SK-N-SH (cell line): ENCODE measurements at regions not wholly inside any gene's neighbourhood (a gene's known extent, or its start where the extent isn't known, plus 50 kb on each side); places are given as distances from the start of the nearest gene placed in this dataset.

ENCODE experiments used
- CTCF ChIA-PET: fragments of 300-600, 350-600 bp; formaldehyde crosslinking; extraction: SDS; loops from one replicate; lab custom pipeline; 2021; lab: Yijun Ruan, JAX
- POLR2A ChIA-PET: fragments of 350-600 bp; sonication (Branson Sonifier 250); formaldehyde crosslinking; extraction: SDS; loops from one replicate; lab custom pipeline; 2020; ENCODE audit warnings: antibody characterized with exemption, inconsistent platforms; lab: Yijun Ruan, JAX
- DNase-seq: peaks from one replicate; pipeline ENCODE4 v3.0.0; 2012
- H2AFZ ChIP-seq: fragments of 200-600 bp; sonication (generic); 2 replicates; pipeline ENCODE4 v1.8.1; 2016; ENCODE audit warnings: antibody characterized with exemption, mild to moderate bottlenecking, low read depth
- H3F3A ChIP-seq: fragments of 200-600 bp; sonication (generic); replicated peaks from 2 replicates; pipeline ENCODE3; 2016; ENCODE audit warnings: antibody characterized with exemption, mild to moderate bottlenecking; ENCODE audit not compliant: insufficient read depth
- H3K27ac ChIP-seq, 2 experiments: fragments of 200-500 bp in 1 of 2; fragments of 200-600 bp in 1 of 2; sonication (Bioruptor generic) in 1 of 2; sonication (generic), shearing (Covaris generic) in 1 of 2; 2 replicates each; pipeline versions ENCODE4 v1.5.1 to v1.6.1; 2014 to 2016; ENCODE audit warnings: low read depth in 2 of 2, inconsistent platforms in 1 of 2, low read length in 1 of 2, mild to moderate bottlenecking in 1 of 2, mixed read lengths in 1 of 2
- H3K27me3 ChIP-seq: fragments of 200-600 bp; sonication (generic), shearing (Covaris generic); 2 replicates; pipeline ENCODE4 v1.6.1; 2016; ENCODE audit warnings: mixed run types; ENCODE audit not compliant: insufficient read depth
- H3K36me3 ChIP-seq, 2 experiments: fragments of 200-500 bp in 1 of 2; fragments of 200-600 bp in 1 of 2; sonication (Bioruptor generic) in 1 of 2; sonication (generic) in 1 of 2; replicated peaks in 1 of 2; 2 replicates each; pipeline versions ENCODE3 to v1.5.1; 2014 to 2016; ENCODE audit warnings: low read length in 1 of 2, mild to moderate bottlenecking in 1 of 2; ENCODE audit not compliant: insufficient read depth in 2 of 2, control insufficient read depth in 1 of 2
- H3K4me1 ChIP-seq, 2 experiments: fragments of 200-500 bp in 1 of 2; fragments of 200-600 bp in 1 of 2; sonication (Bioruptor generic) in 1 of 2; sonication (generic), shearing (Covaris generic) in 1 of 2; 2 replicates each; pipeline versions ENCODE4 v1.5.1 to v1.6.1; 2014 to 2016; ENCODE audit warnings: low read depth in 1 of 2, low read length in 1 of 2, mixed run types in 1 of 2; ENCODE audit not compliant: insufficient read depth in 2 of 2, control insufficient read depth in 1 of 2
- H3K4me2 ChIP-seq: fragments of 200-600 bp; sonication (generic), shearing (Covaris generic); 2 replicates; pipeline ENCODE4 v1.6.1; 2017; ENCODE audit warnings: mixed run types
- H3K4me3 ChIP-seq, 2 experiments: fragments of 200-500 bp in 1 of 2; fragments of 200-600 bp in 1 of 2; sonication (Bioruptor generic) in 1 of 2; sonication (generic), shearing (Covaris generic) in 1 of 2; 2 replicates each; pipeline versions ENCODE4 v1.5.1 to v1.8.1; 2014 to 2016; ENCODE audit warnings: low read depth in 2 of 2, inconsistent platforms in 1 of 2, low read length in 1 of 2, mild to moderate bottlenecking in 1 of 2, mixed read lengths in 1 of 2, moderate library complexity in 1 of 2
- H3K79me2 ChIP-seq: fragments of 200-600 bp; sonication (generic); 2 replicates; pipeline ENCODE4 v1.8.1; 2017; ENCODE audit warnings: mild to moderate bottlenecking; ENCODE audit not compliant: insufficient read depth
- H3K9ac ChIP-seq: fragments of 200-600 bp; sonication (generic); 2 replicates; pipeline ENCODE4 v1.6.1; 2017; ENCODE audit warnings: mixed run types
- H3K9me2 ChIP-seq: fragments of 200-600 bp; sonication (generic); 2 replicates; pipeline ENCODE4 v1.6.1; 2017; ENCODE audit warnings: mixed run types
- H3K9me3 ChIP-seq: fragments of 200-600 bp; sonication (generic); 2 replicates; pipeline ENCODE4 v1.6.1; 2017; ENCODE audit warnings: mixed run types, mild to moderate bottlenecking, moderate library complexity
- H4K20me1 ChIP-seq: fragments of 200-600 bp; sonication (generic); 2 replicates; pipeline ENCODE4 v1.6.1; 2017; ENCODE audit warnings: mild to moderate bottlenecking, mixed run types; ENCODE audit not compliant: insufficient read depth
- EP300 ChIP-seq, 2 experiments: IDR thresholded peaks; 2 replicates each; pipeline versions ENCODE4 v1.4.0 to v1.6.1; 2012; ENCODE audit warnings: borderline replicate concordance in 1 of 2, low read depth in 1 of 2, low read length in 1 of 2
- EZH2phosphoT487 ChIP-seq: fragments of 200-600 bp; sonication (generic); IDR thresholded peaks from 2 replicates; pipeline ENCODE4 v1.6.1; 2017; ENCODE audit warnings: low read depth, mixed run types, mild to moderate bottlenecking, antibody characterized with exemption, moderate library complexity, borderline replicate concordance
- FOXM1 ChIP-seq: IDR thresholded peaks from 2 replicates; pipeline ENCODE4 v1.4.0; 2012; ENCODE audit warnings: low read depth, mild to moderate bottlenecking
- IRF3 ChIP-seq: fragments of 150-350 bp; IDR thresholded peaks from 2 replicates; pipeline ENCODE4 v1.6.1; 2016; ENCODE audit warnings: mild to moderate bottlenecking, low read depth, low read length
- JUND ChIP-seq: IDR thresholded peaks from 2 replicates; pipeline ENCODE4 v1.4.0; 2012
- MAX ChIP-seq: IDR thresholded peaks from 2 replicates; pipeline ENCODE4 v1.4.0; 2012; ENCODE audit warnings: low read depth
- NFIC ChIP-seq: IDR thresholded peaks from 2 replicates; pipeline ENCODE4 v1.4.0; 2012; ENCODE audit warnings: borderline replicate concordance
- NRF1 ChIP-seq: IDR thresholded peaks from 2 replicates; pipeline ENCODE4 v1.6.1; 2012; ENCODE audit warnings: low read depth, mild to moderate bottlenecking, low read length
- RCOR1 ChIP-seq: fragments of 150-350 bp; IDR thresholded peaks from 2 replicates; pipeline ENCODE4 v1.6.1; 2017; ENCODE audit warnings: antibody characterized with exemption, low read length
- RXRA ChIP-seq: IDR thresholded peaks from 2 replicates; pipeline ENCODE4 v1.4.0; 2012; ENCODE audit warnings: low read depth, mild to moderate bottlenecking, borderline replicate concordance
- SMC3 ChIP-seq: IDR thresholded peaks from 2 replicates; pipeline ENCODE4 v1.6.1; 2012; ENCODE audit warnings: low read depth, low read length, improper control_type of control experiment
- TAF1 ChIP-seq: IDR thresholded peaks from 2 replicates; pipeline ENCODE4 v1.6.1; 2012; ENCODE audit warnings: low read depth, mild to moderate bottlenecking, low read length, moderate library complexity, borderline replicate concordance
- USF1 ChIP-seq: IDR thresholded peaks from 2 replicates; pipeline ENCODE4 v1.4.0; 2012; ENCODE audit warnings: low read depth, borderline replicate concordance
- USF2 ChIP-seq: fragments of 150-350 bp; IDR thresholded peaks from 2 replicates; pipeline ENCODE4 v1.6.1; 2017; ENCODE audit warnings: antibody characterized with exemption, low read length, low read depth, borderline replicate concordance
- YY1 ChIP-seq: IDR thresholded peaks from 2 replicates; pipeline ENCODE4 v1.4.0; 2012; ENCODE audit warnings: low read depth, mild to moderate bottlenecking
- WGBS: methylation state at CpG from one replicate; pipeline ENCODE4 v1.1.6; 2017; ENCODE audit warnings: low lambda C conversion rate; 5-methylcytosine and 5-hydroxymethylcytosine counted together

- Histone ChIP-seq H3K27ac (no peak overlapping the region), H3K9me2 (no peaks in the 10 kb centered on the region), H3K9me3 (no peaks in the 10 kb centered on the region), H3F3A (no peaks in the 10 kb centered on the region), H3K36me3 (no peaks in the 10 kb centered on the region), H3K4me2 (no peak overlapping the region), H2AFZ (no peak overlapping the region), H3K79me2 (no peaks in the 10 kb centered on the region), H3K9ac (no peak overlapping the region), H3K4me1 (no peaks in the 10 kb centered on the region; a peak in 1 of 4 replicates), H4K20me1 (no peaks in the 10 kb centered on the region), H3K27me3 (no peaks in the 10 kb centered on the region), H3K4me3 (no peak overlapping the region)
- ChIA-PET CTCF (interaction anchor here (1.1 to 9.2 kb wide), 2 partner anchors 64 to 479 kb away, joined by 3 to 141 read pairs; no protein-coding TSS in a partner anchor), POLR2A (no interaction called here)
- TF ChIP-seq FOXM1 (no peak), MAX (no peak), NFIC (no peak), USF1 (no peak), RXRA (no peak), YY1 (no peak), IRF3 (no peak)
- DNase-seq: no peak
Measured at GRCh38 chr11:87417951-87418350, 380.2 kb downstream of the TMEM135 start.

- DNase-seq: no peak
- CTCF ChIA-PET: interaction anchor here (0.8 kb wide), 1 partner anchor 15 kb away, joined by 6 read pairs; no protein-coding TSS in a partner anchor
- POLR2A ChIA-PET: no interaction called here
Measured at GRCh38 chr11:87405843-87406242, 368.1 kb downstream of the TMEM135 start.

GRCh38 chr11:87405356-87405755 lies 367.6 kb downstream of the TMEM135 start:
- no peak for TF ChIP-seq TAF1
- TF ChIP-seq USF2: no peak
- no peak for TF ChIP-seq JUND
- no peak for TF ChIP-seq RCOR1
- TF ChIP-seq NRF1: no peak
- no peak for TF ChIP-seq EZH2phosphoT487
- TF ChIP-seq IRF3: no peak
- no peak for TF ChIP-seq EP300 (IDR thresholded peaks at IDR 0.05; ENCODE audit: borderline replicate concordance in 1 of 2, low read depth in 1 of 2, low read length in 1 of 2)
- no peak for TF ChIP-seq NFIC
- TF ChIP-seq RXRA: no peak
- no peak for TF ChIP-seq SMC3
- TF ChIP-seq, all 33 proteins: peak for 0
- no peak overlapping the region for H3K4me3 ChIP-seq
- CTCF ChIA-PET: no interaction called here
- DNase-seq: no peak
- 23% methylated on average over 2 of the region's 2 CpGs for WGBS
- no peak overlapping the region for H3K9ac ChIP-seq
- H3K9me3 ChIP-seq: no peaks in the 10 kb centered on the region
- H3K9me2 ChIP-seq: no peaks in the 10 kb centered on the region
- no peaks in the 10 kb centered on the region for H3F3A ChIP-seq
- no peaks in the 10 kb centered on the region for H3K36me3 ChIP-seq
- no peak overlapping the region for H3K4me2 ChIP-seq
- H3K27ac ChIP-seq: no peak overlapping the region
- no peak overlapping the region for H2AFZ ChIP-seq
- no peaks in the 10 kb centered on the region for H3K27me3 ChIP-seq
- POLR2A ChIA-PET: no interaction called here
- no peaks in the 10 kb centered on the region for H3K4me1 ChIP-seq
- no peaks in the 10 kb centered on the region for H4K20me1 ChIP-seq
- no peaks in the 10 kb centered on the region for H3K79me2 ChIP-seq

More at GRCh38 chr11:87405843-87406242, 368.1 kb downstream of the TMEM135 start:
- Histone ChIP-seq H3K27me3 (no peaks in the 10 kb centered on the region), H4K20me1 (no peaks in the 10 kb centered on the region), H3K36me3 (no peaks in the 10 kb centered on the region), H3K9me2 (no peaks in the 10 kb centered on the region), H3K27ac (no peak overlapping the region), H3K9me3 (no peaks in the 10 kb centered on the region), H3K4me2 (no peak overlapping the region), H2AFZ (no peak overlapping the region), H3K4me1 (no peaks in the 10 kb centered on the region), H3F3A (no peaks in the 10 kb centered on the region), H3K79me2 (no peaks in the 10 kb centered on the region), H3K9ac (no peak overlapping the region), H3K4me3 (no peak overlapping the region)
- no peak for TF ChIP-seq FOXM1
- WGBS: 8% methylated on average over 3 of the region's 3 CpGs
